ENCODE measurements at regions not wholly inside any gene's neighbourhood (a gene's known extent, or its start where the extent isn't known, plus 50 kb on each side); places are given as distances from the start of the nearest gene placed in this dataset.
"Not testable (repeated sequence)": the region's sequence is repeated elsewhere in the genome, so short reads cannot be mapped to it uniquely, and the experiment has no call there.

- DNase-seq (ENCODE audit: low spot score), result no peak
These were observed 410.3 kb upstream of the SLC35B3 start for GRCh38 chr6:8845690-8846089.

GRCh38 chr6:8844968-8845367, 409.6 kb upstream of the SLC35B3 start:
- DNase-seq (ENCODE audit: low spot score), result no peak

GRCh38 chr6:8839626-8840025, 404.3 kb upstream of the SLC35B3 start:
- DNase-seq (ENCODE audit: low spot score), result no peak

GRCh38 chr6:8837343-8837742, 402.0 kb upstream of the SLC35B3 start:
- DNase-seq (ENCODE audit: low spot score), result no peak

- not testable (repeated sequence) for DNase-seq (ENCODE audit: low spot score)
These were observed 397.4 kb upstream of the SLC35B3 start for GRCh38 chr6:8832695-8833094.

GRCh38 chr6:8831366-8832152, 396.2 kb upstream of the SLC35B3 start:
- no peak for DNase-seq (ENCODE audit: low spot score)

- DNase-seq (ENCODE audit: low spot score), result no peak
These were observed 395.4 kb upstream of the SLC35B3 start for GRCh38 chr6:8830794-8831193.

GRCh38 chr6:8829796-8830195, 394.5 kb upstream of the SLC35B3 start:
- DNase-seq (ENCODE audit: low spot score), result no peak

GRCh38 chr6:8829296-8829695, 394.0 kb upstream of the SLC35B3 start:
- no peak for DNase-seq (ENCODE audit: low spot score)

GRCh38 chr6:8828376-8828775, 393.0 kb upstream of the SLC35B3 start:
- DNase-seq (ENCODE audit: low spot score), result no peak

GRCh38 chr6:8825726-8826125, 390.4 kb upstream of the SLC35B3 start:
- no peak for DNase-seq (ENCODE audit: low spot score)

- no peak for DNase-seq (ENCODE audit: low spot score)
These were observed 386.6 kb upstream of the SLC35B3 start for GRCh38 chr6:8821981-8822381.

- DNase-seq (ENCODE audit: low spot score), result no peak
These were observed 385.0 kb upstream of the SLC35B3 start for GRCh38 chr6:8820313-8820712.

GRCh38 chr6:8819446-8819845, 384.1 kb upstream of the SLC35B3 start:
- no peak for DNase-seq (ENCODE audit: low spot score)

- DNase-seq (ENCODE audit: low spot score), result peak; percentile 60
These were observed 379.2 kb upstream of the SLC35B3 start for GRCh38 chr6:8814440-8815000.

- no peak for DNase-seq (ENCODE audit: low spot score)
These were observed 375.0 kb upstream of the SLC35B3 start for GRCh38 chr6:8810325-8810724.

GRCh38 chr6:8809662-8810061, 374.3 kb upstream of the SLC35B3 start:
- DNase-seq (ENCODE audit: low spot score), result no peak

GRCh38 chr6:8803181-8803760, 367.9 kb upstream of the SLC35B3 start:
- DNase-seq (ENCODE audit: low spot score), result no peak

GRCh38 chr6:8802397-8802796, 367.1 kb upstream of the SLC35B3 start:
- DNase-seq (ENCODE audit: low spot score), result not testable (repeated sequence)

- no peak for DNase-seq (ENCODE audit: low spot score)
These were observed 359.1 kb upstream of the SLC35B3 start for GRCh38 chr6:8794420-8794819.

GRCh38 chr6:8789878-8790277, 354.5 kb upstream of the SLC35B3 start:
- no peak for DNase-seq (ENCODE audit: low spot score)

GRCh38 chr6:8785223-8785622, 349.9 kb upstream of the SLC35B3 start:
- DNase-seq (ENCODE audit: low spot score), result peak; percentile 21

GRCh38 chr6:8783191-8783590, 347.8 kb upstream of the SLC35B3 start:
- DNase-seq (ENCODE audit: low spot score), result no peak
